HG02852 (cell line): ENCODE measurements at regions not wholly inside any gene's neighbourhood (a gene's known extent, or its start where the extent isn't known, plus 50 kb on each side); places are given as distances from the start of the nearest gene placed in this dataset.
"Not testable (repeated sequence)": the region's sequence is repeated elsewhere in the genome, so short reads cannot be mapped to it uniquely, and the experiment has no call there.

Experiments used
- ATAC-seq: cut with Tn5 transposase; IDR thresholded peaks from one replicate; pipeline ENCODE4 v1.9.1; 2021; ENCODE audit warnings: mild to moderate bottlenecking, moderate library complexity; ENCODE audit not compliant: unreplicated experiment

GRCh38 chr7:20083781-20084180 lies 133.4 kb downstream of the MACC1 start:
- no peak for ATAC-seq

- ATAC-seq: no peak
Observed at GRCh38 chr7:20079080-20079479, 138.1 kb downstream of the MACC1 start.

- no peak for ATAC-seq
Observed at GRCh38 chr7:20076835-20077234, 140.3 kb downstream of the MACC1 start.

- ATAC-seq: no peak
Observed at GRCh38 chr7:20075992-20076820, 141.0 kb downstream of the MACC1 start.

- no peak for ATAC-seq
Observed at GRCh38 chr7:20075440-20075839, 141.7 kb downstream of the MACC1 start.

GRCh38 chr7:20068004-20068403 lies 149.2 kb downstream of the MACC1 start:
- not testable (repeated sequence) for ATAC-seq

GRCh38 chr7:20064974-20065862 lies 152.0 kb downstream of the MACC1 start:
- peak; percentile 100 for ATAC-seq

- ATAC-seq: no peak
Observed at GRCh38 chr7:20064181-20064970, 152.8 kb downstream of the MACC1 start.

GRCh38 chr7:20063644-20064043 lies 153.5 kb downstream of the MACC1 start:
- ATAC-seq: no peak

GRCh38 chr7:20062932-20063331 lies 154.3 kb downstream of the MACC1 start:
- ATAC-seq: no peak

- ATAC-seq: no peak
Observed at GRCh38 chr7:20053334-20054104, 163.7 kb downstream of the MACC1 start.

- no peak for ATAC-seq
Observed at GRCh38 chr7:20050241-20050966, 166.8 kb downstream of the MACC1 start.

GRCh38 chr7:20038676-20039075 lies 178.5 kb downstream of the MACC1 start:
- ATAC-seq: no peak

GRCh38 chr7:20035279-20035875 lies 181.8 kb downstream of the MACC1 start:
- no peak for ATAC-seq

GRCh38 chr7:20033621-20034400 lies 183.4 kb downstream of the MACC1 start:
- ATAC-seq: no peak

GRCh38 chr7:20032741-20033140 lies 184.4 kb downstream of the MACC1 start:
- no peak for ATAC-seq

- ATAC-seq: peak; percentile 63
Observed at GRCh38 chr7:20030915-20031362, 186.2 kb downstream of the MACC1 start.

- ATAC-seq: peak; percentile 89
Observed at GRCh38 chr7:20030417-20030816, 186.8 kb downstream of the MACC1 start.
